GM18519 (cell line): ENCODE measurements at regions not wholly inside any gene's neighbourhood (a gene's known extent, or its start where the extent isn't known, plus 50 kb on each side); places are given as distances from the start of the nearest gene placed in this dataset.
A peak's percentile ranks its signal among the peaks of the same experiment; 100 is the strongest.

Experiments
- ATAC-seq: cut with Tn5 transposase; IDR thresholded peaks from one replicate; pipeline ENCODE4 v1.9.1; 2021; ENCODE audit warnings: mild to moderate bottlenecking, moderate library complexity; ENCODE audit not compliant: unreplicated experiment, low FRiP score

GRCh38 chr14:81668626-81669274 is 135.1 kb upstream of the SEL1L start:
- ATAC-seq: no peak

GRCh38 chr14:81669308-81669707 is 135.7 kb upstream of the SEL1L start:
- no peak for ATAC-seq

- no peak for ATAC-seq
Measured at GRCh38 chr14:81673930-81674329, 140.3 kb upstream of the SEL1L start.

GRCh38 chr14:81676395-81676794 is 142.7 kb upstream of the SEL1L start:
- no peak for ATAC-seq

GRCh38 chr14:81676879-81677278 is 143.2 kb upstream of the SEL1L start:
- no peak for ATAC-seq

GRCh38 chr14:81677736-81678135 is 144.1 kb upstream of the SEL1L start:
- no peak for ATAC-seq

GRCh38 chr14:81679226-81679625 is 145.6 kb upstream of the SEL1L start:
- no peak for ATAC-seq

GRCh38 chr14:81681541-81681940 is 147.9 kb upstream of the SEL1L start:
- ATAC-seq: no peak

GRCh38 chr14:81682134-81682533 is 148.5 kb upstream of the SEL1L start:
- ATAC-seq: no peak

- ATAC-seq: no peak
Measured at GRCh38 chr14:81682701-81683100, 149.0 kb upstream of the SEL1L start.

GRCh38 chr14:81684696-81685095 is 151.0 kb upstream of the SEL1L start:
- no peak for ATAC-seq

- no peak for ATAC-seq
Measured at GRCh38 chr14:81686512-81686911, 152.9 kb upstream of the SEL1L start.

GRCh38 chr14:81691931-81692330 is 158.3 kb upstream of the SEL1L start:
- ATAC-seq: no peak

GRCh38 chr14:81694419-81694818 is 160.8 kb upstream of the SEL1L start:
- ATAC-seq: no peak

- ATAC-seq: no peak
Measured at GRCh38 chr14:81709681-81710080, 176.0 kb upstream of the SEL1L start.

- ATAC-seq: peak; percentile 86
Measured at GRCh38 chr14:81710232-81710845, 176.7 kb upstream of the SEL1L start.

- ATAC-seq: no peak
Measured at GRCh38 chr14:81715731-81716130, 182.1 kb upstream of the SEL1L start.

GRCh38 chr14:81716953-81717352 is 183.3 kb upstream of the SEL1L start:
- no peak for ATAC-seq

GRCh38 chr14:81723956-81724355 is 190.3 kb upstream of the SEL1L start:
- no peak for ATAC-seq

- ATAC-seq: no peak
Measured at GRCh38 chr14:81727218-81727617, 193.6 kb upstream of the SEL1L start.

GRCh38 chr14:81728447-81728846 is 194.8 kb upstream of the SEL1L start:
- ATAC-seq: no peak

- no peak for ATAC-seq
Measured at GRCh38 chr14:81729622-81730021, 196.0 kb upstream of the SEL1L start.
